ENCODE measurements at regions not wholly inside any gene's neighbourhood (a gene's known extent, or its start where the extent isn't known, plus 50 kb on each side); places are given as distances from the start of the nearest gene placed in this dataset.

DNA sequence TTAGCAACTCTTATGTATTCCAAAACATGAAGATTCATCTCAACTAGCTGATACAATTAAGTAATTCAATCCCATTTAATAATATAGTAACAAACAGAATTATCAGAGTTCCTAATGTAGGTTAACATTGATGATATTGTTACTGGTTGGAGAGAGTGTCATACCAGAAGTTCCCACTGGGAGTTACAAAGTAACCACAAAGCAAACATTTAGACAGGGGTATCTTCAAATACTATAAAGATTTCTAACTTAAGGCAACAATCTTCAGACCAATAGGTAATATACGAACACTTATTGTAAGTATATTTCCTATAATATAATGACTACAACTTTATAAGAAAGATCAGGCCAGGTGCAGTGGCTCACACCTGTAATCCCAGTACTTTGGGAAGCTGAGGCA is 1372.9 kb upstream of the PIK3C3 start:
- TF ChIP-seq, protein P1, sequence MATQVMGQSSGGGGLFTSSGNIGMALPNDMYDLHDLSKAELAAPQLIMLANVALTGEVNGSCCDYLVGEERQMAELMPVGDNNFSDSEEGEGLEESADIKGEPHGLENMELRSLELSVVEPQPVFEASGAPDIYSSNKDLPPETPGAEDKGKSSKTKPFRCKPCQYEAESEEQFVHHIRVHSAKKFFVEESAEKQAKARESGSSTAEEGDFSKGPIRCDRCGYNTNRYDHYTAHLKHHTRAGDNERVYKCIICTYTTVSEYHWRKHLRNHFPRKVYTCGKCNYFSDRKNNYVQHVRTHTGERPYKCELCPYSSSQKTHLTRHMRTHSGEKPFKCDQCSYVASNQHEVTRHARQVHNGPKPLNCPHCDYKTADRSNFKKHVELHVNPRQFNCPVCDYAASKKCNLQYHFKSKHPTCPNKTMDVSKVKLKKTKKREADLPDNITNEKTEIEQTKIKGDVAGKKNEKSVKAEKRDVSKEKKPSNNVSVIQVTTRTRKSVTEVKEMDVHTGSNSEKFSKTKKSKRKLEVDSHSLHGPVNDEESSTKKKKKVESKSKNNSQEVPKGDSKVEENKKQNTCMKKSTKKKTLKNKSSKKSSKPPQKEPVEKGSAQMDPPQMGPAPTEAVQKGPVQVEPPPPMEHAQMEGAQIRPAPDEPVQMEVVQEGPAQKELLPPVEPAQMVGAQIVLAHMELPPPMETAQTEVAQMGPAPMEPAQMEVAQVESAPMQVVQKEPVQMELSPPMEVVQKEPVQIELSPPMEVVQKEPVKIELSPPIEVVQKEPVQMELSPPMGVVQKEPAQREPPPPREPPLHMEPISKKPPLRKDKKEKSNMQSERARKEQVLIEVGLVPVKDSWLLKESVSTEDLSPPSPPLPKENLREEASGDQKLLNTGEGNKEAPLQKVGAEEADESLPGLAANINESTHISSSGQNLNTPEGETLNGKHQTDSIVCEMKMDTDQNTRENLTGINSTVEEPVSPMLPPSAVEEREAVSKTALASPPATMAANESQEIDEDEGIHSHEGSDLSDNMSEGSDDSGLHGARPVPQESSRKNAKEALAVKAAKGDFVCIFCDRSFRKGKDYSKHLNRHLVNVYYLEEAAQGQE (IDR thresholded peaks at IDR 0.05; ENCODE audit: insufficient read depth in 1 of 2, low read depth in 2 of 2, low read length in 2 of 2) = no peak
- TF ChIP-seq POLR2AphosphoS5 (IDR thresholded peaks at IDR 0.05; ENCODE audit: low read depth, low read length) = no peak

DNA sequence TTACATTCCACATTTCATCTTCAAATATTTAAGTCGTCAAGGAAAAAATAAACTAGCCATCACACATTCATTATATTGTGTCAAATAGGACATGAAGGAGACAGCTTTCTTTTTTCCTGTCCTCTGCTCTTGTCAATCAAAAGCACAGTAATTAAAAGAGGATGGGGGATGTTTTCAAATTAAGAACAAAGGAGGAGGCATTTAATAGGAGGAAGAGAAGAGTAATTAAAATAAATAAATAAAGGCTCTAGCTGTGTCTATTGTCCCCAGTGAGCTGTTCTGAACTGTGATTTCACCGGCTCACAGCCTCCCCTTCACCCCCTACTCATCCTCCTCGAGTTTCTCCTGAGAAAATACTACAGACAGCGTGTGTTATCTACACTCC is 1377.1 kb upstream of the PIK3C3 start:
- TF ChIP-seq POLR2AphosphoS5 (IDR thresholded peaks at IDR 0.05; ENCODE audit: low read depth, low read length) (no peak), TAF1 (IDR thresholded peaks at IDR 0.05; ENCODE audit: borderline replicate concordance, insufficient read depth, low read length) (no peak), SIN3A (IDR thresholded peaks at IDR 0.05; ENCODE audit: borderline replicate concordance, insufficient read depth, low read length) (no peak), FOXP2 (optimal IDR thresholded peaks at IDR 0.05; ENCODE audit: borderline replicate concordance, extremely low read depth, extremely low read length, insufficient read depth) (no peak)
- TF ChIP-seq, protein P1 (IDR thresholded peaks at IDR 0.05; ENCODE audit: insufficient read depth in 1 of 2, low read depth in 2 of 2, low read length in 2 of 2) = no peak

DNA sequence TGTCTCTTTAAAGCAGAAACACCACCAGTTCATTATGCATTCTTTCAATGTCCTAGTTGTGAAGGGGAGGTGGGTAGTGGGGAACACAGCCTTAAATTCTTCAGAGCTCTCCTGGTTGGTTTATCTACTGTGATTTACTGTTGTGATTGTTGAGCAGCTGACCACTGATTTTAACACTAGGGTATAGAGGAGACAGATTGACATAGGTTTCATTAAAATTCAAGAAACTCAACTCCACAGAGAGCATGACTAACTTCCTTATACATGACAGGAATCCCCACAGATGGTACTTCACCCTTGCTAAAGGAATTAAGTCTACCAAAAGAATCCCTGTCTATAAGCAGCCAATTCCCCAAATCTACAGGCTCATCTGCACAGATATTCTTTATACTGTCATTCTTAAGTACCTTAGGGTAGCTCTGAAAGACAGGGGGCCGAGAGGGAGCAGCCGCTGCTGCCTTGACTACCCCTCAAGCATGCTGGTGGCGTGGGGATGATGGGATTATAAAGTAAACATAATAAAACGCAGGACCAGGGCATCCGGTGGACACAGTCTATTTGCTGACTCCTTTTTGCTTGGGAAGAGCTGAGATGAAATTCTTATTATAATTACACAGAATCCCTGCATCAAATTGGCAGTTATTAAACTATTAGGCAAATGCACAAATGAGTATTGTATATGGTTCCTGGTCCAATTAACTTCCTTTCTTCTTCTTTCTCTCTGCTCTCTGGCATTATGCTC is 1377.6 kb upstream of the PIK3C3 start:
- TF ChIP-seq SIN3A (IDR thresholded peaks at IDR 0.05; ENCODE audit: borderline replicate concordance, insufficient read depth, low read length) (no peak), TAF1 (IDR thresholded peaks at IDR 0.05; ENCODE audit: borderline replicate concordance, insufficient read depth, low read length) (no peak), FOXP2 (optimal IDR thresholded peaks at IDR 0.05; ENCODE audit: borderline replicate concordance, extremely low read depth, extremely low read length, insufficient read depth) (no peak)
- TF ChIP-seq, protein P1 (IDR thresholded peaks at IDR 0.05; ENCODE audit: insufficient read depth in 1 of 2, low read depth in 2 of 2, low read length in 2 of 2) = no peak

DNA sequence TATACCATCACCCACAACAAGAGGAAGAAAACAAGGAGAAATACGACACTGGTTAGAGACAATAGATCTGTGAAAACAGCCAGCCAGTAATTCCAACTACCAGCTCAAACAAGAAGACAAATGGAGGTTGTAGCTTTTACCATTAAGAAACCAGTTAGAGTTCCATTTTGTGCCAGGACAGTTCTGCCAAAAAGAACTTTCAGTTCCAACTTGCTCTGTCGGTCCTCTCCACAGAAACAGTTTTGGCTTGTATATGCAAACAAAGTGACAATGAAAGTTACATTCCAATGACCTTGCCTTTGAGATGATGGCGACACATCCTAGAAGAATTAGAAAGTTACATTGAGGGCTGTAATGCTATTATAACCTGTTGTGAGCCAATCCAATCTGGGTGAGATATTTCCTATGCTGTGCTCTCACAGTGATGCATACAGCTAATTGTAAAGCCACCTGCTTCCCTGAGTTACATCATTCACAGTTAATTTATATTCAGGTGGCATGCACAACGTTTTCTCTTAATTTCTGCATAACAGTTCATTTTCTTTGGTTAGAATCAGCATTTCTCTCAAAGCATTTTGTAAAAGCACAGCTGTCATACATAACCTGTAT is 1378.4 kb upstream of the PIK3C3 start:
- no peak for TF ChIP-seq FOXP2 (optimal IDR thresholded peaks at IDR 0.05; ENCODE audit: borderline replicate concordance, extremely low read depth, extremely low read length, insufficient read depth)
- TF ChIP-seq TAF1 (IDR thresholded peaks at IDR 0.05; ENCODE audit: borderline replicate concordance, insufficient read depth, low read length) = no peak
- TF ChIP-seq POLR2AphosphoS5 (IDR thresholded peaks at IDR 0.05; ENCODE audit: low read depth, low read length) = no peak
- TF ChIP-seq, protein P1 (IDR thresholded peaks at IDR 0.05; ENCODE audit: insufficient read depth in 1 of 2, low read depth in 2 of 2, low read length in 2 of 2) = no peak
- TF ChIP-seq SIN3A (IDR thresholded peaks at IDR 0.05; ENCODE audit: borderline replicate concordance, insufficient read depth, low read length) = no peak

All from PFSK-1 (cell line).